ENCODE measurements at regions not wholly inside any gene's neighbourhood (a gene's known extent, or its start where the extent isn't known, plus 50 kb on each side); places are given as distances from the start of the nearest gene placed in this dataset.

DNA sequence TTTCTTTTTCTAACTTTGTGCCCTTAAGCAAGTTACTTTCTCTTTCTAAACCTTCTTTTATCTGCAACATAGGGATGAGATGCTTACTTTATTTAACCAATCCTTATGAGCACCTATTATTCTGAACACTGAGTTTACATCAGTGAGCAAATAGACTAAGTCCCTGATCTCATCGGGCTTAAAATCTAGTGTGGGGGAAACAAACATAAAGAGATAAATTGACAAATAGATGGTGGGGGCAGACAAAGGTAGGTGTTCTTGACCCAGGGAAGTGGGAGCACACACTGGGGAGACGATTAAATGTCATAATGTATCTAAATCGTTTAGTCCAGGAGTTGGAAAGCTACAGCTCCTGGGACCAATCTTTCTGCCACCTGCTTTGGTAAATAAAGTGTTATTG, 129.6 kb downstream of the TFAP2C start:
- TF ChIP-seq EZH2 (IDR thresholded peaks at IDR 0.05) (no peak), POLR2AphosphoS5 (IDR thresholded peaks at IDR 0.05; ENCODE audit: borderline replicate concordance, low read depth, low read length) (no peak), FOXP2 (optimal IDR thresholded peaks at IDR 0.05; ENCODE audit: control extremely low read depth, extremely low read length, insufficient read depth) (no peak)
